ENCODE measurements at regions not wholly inside any gene's neighbourhood (a gene's known extent, or its start where the extent isn't known, plus 50 kb on each side); places are given as distances from the start of the nearest gene placed in this dataset.

DNA sequence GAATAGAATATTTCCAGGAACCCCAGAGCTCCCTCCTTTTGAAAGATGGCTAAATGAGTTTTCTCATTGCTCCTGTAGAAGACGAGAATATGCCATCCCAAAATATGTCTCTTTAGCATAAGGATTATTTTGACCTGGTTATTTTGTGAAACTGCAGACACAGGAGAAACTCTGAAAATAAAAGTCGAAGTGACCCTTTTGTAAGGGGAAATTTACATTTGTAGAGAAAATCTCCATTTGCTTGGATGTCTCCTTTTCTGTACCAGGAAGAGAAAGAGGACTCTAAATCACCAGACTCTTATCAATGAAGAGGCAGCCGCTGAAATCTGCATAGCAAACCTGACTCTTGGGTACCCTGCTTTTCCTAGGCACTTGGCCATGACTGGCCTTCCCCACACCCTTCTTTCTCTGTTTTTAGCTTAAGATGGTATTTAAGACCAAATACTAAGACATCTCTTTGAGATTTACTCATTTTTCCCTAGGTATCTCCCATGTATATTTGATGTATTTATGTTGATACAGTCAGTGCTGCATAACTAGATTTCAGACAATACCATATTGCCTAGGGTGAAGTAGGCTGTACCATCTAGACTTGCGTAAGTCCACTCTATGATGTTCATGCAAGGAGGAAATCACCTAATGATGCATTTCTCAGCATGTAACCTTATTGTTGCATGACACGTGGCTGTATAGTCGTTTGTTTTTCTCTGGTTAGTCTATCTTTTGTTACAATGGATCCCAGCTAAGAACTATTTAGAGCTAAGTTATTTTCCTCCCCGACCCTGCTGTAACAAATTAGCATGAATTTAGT, 98.2 kb upstream of the UBE3A start:
- TF ChIP-seq, protein P1, sequence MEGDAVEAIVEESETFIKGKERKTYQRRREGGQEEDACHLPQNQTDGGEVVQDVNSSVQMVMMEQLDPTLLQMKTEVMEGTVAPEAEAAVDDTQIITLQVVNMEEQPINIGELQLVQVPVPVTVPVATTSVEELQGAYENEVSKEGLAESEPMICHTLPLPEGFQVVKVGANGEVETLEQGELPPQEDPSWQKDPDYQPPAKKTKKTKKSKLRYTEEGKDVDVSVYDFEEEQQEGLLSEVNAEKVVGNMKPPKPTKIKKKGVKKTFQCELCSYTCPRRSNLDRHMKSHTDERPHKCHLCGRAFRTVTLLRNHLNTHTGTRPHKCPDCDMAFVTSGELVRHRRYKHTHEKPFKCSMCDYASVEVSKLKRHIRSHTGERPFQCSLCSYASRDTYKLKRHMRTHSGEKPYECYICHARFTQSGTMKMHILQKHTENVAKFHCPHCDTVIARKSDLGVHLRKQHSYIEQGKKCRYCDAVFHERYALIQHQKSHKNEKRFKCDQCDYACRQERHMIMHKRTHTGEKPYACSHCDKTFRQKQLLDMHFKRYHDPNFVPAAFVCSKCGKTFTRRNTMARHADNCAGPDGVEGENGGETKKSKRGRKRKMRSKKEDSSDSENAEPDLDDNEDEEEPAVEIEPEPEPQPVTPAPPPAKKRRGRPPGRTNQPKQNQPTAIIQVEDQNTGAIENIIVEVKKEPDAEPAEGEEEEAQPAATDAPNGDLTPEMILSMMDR (conservative IDR thresholded peaks at IDR 0.05; ENCODE audit: low read length): no peak
- TF ChIP-seq EZH2phosphoT487 (IDR thresholded peaks at IDR 0.05; ENCODE audit: borderline replicate concordance): no peak

Data from Loucy (cell line).